Skeletal muscle satellite cell (primary cell): ENCODE measurements at regions not wholly inside any gene's neighbourhood (a gene's known extent, or its start where the extent isn't known, plus 50 kb on each side); places are given as distances from the start of the nearest gene placed in this dataset.
"Not testable (repeated sequence)": the region's sequence is repeated elsewhere in the genome, so short reads cannot be mapped to it uniquely, and the experiment has no call there.

Experiments used
- H3K27me3 ChIP-seq: 2 replicates; pipeline ENCODE4 v1.7.0; 2013; ENCODE audit warnings: low read length; ENCODE audit not compliant: control insufficient read depth, insufficient read depth
- H3K36me3 ChIP-seq: 2 replicates; pipeline ENCODE4 v1.7.0; 2013; ENCODE audit warnings: mild to moderate bottlenecking, control low read depth, low read length; ENCODE audit not compliant: insufficient read depth
- H3K4me1 ChIP-seq: 2 replicates; pipeline ENCODE4 v1.7.0; 2013; ENCODE audit warnings: low read length; ENCODE audit not compliant: control insufficient read depth, insufficient read depth
- H3K4me2 ChIP-seq: 2 replicates; pipeline ENCODE4 v1.7.0; 2013; ENCODE audit warnings: mild to moderate bottlenecking, low read length
- H3K4me3 ChIP-seq: 2 replicates; pipeline ENCODE4 v1.7.0; 2013; ENCODE audit warnings: low read length
- H3K9ac ChIP-seq: 2 replicates; pipeline ENCODE4 v1.7.0; 2013; ENCODE audit warnings: mild to moderate bottlenecking, low read depth, low read length, moderate library complexity
- H3K9me3 ChIP-seq: replicated peaks from 2 replicates; pipeline ENCODE4 v1.7.0; 2013; ENCODE audit warnings: mild to moderate bottlenecking, control low read depth, low read length

- Histone ChIP-seq H3K4me3 (no peak overlapping the region), H3K9me3 (peaks cover 9% of the 10 kb centered on the region), H3K4me1 (no peaks in the 10 kb centered on the region), H3K36me3 (no peaks in the 10 kb centered on the region), H3K27me3 (no peaks in the 10 kb centered on the region), H3K9ac (no peak overlapping the region), H3K4me2 (no peak overlapping the region)
These were observed 424.6 kb upstream of the CDH9 start for GRCh38 chr5:27462936-27463335.

- Histone ChIP-seq H3K9ac (no peak overlapping the region), H3K27me3 (no peaks in the 10 kb centered on the region), H3K36me3 (no peaks in the 10 kb centered on the region), H3K4me1 (no peaks in the 10 kb centered on the region), H3K4me3 (no peak overlapping the region), H3K9me3 (peaks cover under 1% of the 10 kb centered on the region), H3K4me2 (no peak overlapping the region)
These were observed 419.9 kb upstream of the CDH9 start for GRCh38 chr5:27458287-27458686.

GRCh38 chr5:27451377-27451776 lies 413.0 kb upstream of the CDH9 start:
- Histone ChIP-seq H3K4me3 (no peak overlapping the region), H3K27me3 (no peaks in the 10 kb centered on the region), H3K9me3 (no peaks in the 10 kb centered on the region), H3K36me3 (no peaks in the 10 kb centered on the region), H3K4me2 (no peak overlapping the region), H3K9ac (no peak overlapping the region), H3K4me1 (no peaks in the 10 kb centered on the region)

- no peak overlapping the region for H3K9ac ChIP-seq
- no peaks in the 10 kb centered on the region for H3K9me3 ChIP-seq
- no peaks in the 10 kb centered on the region for H3K4me1 ChIP-seq
These were observed 412.2 kb upstream of the CDH9 start for GRCh38 chr5:27450607-27451006.

GRCh38 chr5:27439383-27439782 lies 401.0 kb upstream of the CDH9 start:
- not testable (repeated sequence) for H3K9me3 ChIP-seq, H3K4me2 ChIP-seq, H3K9ac ChIP-seq, H3K4me1 ChIP-seq, H3K36me3 ChIP-seq, H3K27me3 ChIP-seq, H3K4me3 ChIP-seq

More at GRCh38 chr5:27450607-27451006, 412.2 kb upstream of the CDH9 start:
- Histone ChIP-seq H3K36me3 (no peaks in the 10 kb centered on the region), H3K4me3 (no peak overlapping the region), H3K27me3 (no peaks in the 10 kb centered on the region), H3K4me2 (no peak overlapping the region)

GRCh38 chr5:27437594-27438200 lies 399.3 kb upstream of the CDH9 start:
- no peak overlapping the region for H3K9ac ChIP-seq
- H3K4me3 ChIP-seq, result no peak overlapping the region
- H3K36me3 ChIP-seq, result no peaks in the 10 kb centered on the region
- H3K4me1 ChIP-seq, result no peaks in the 10 kb centered on the region
- H3K9me3 ChIP-seq, result no peaks in the 10 kb centered on the region
- no peaks in the 10 kb centered on the region for H3K27me3 ChIP-seq
- no peak overlapping the region for H3K4me2 ChIP-seq

GRCh38 chr5:27434335-27434734 lies 395.9 kb upstream of the CDH9 start:
- H3K9ac ChIP-seq, result no peak overlapping the region
- H3K4me1 ChIP-seq, result no peaks in the 10 kb centered on the region
- H3K27me3 ChIP-seq, result no peaks in the 10 kb centered on the region
- H3K9me3 ChIP-seq, result no peaks in the 10 kb centered on the region
- no peaks in the 10 kb centered on the region for H3K36me3 ChIP-seq
- H3K4me2 ChIP-seq, result no peak overlapping the region
- no peak overlapping the region for H3K4me3 ChIP-seq

- no peaks in the 10 kb centered on the region for H3K27me3 ChIP-seq
- H3K4me3 ChIP-seq, result no peak overlapping the region
- H3K4me2 ChIP-seq, result no peak overlapping the region
- H3K9ac ChIP-seq, result no peak overlapping the region
- no peaks in the 10 kb centered on the region for H3K36me3 ChIP-seq
- H3K9me3 ChIP-seq, result no peaks in the 10 kb centered on the region
- H3K4me1 ChIP-seq, result no peaks in the 10 kb centered on the region
These were observed 375.7 kb upstream of the CDH9 start for GRCh38 chr5:27414099-27414498.

GRCh38 chr5:27412384-27412783 lies 374.0 kb upstream of the CDH9 start:
- no peak overlapping the region for H3K4me3 ChIP-seq
- H3K4me2 ChIP-seq, result no peak overlapping the region
- H3K4me1 ChIP-seq, result no peaks in the 10 kb centered on the region
- no peaks in the 10 kb centered on the region for H3K9me3 ChIP-seq
- H3K36me3 ChIP-seq, result no peaks in the 10 kb centered on the region
- no peak overlapping the region for H3K9ac ChIP-seq
- no peaks in the 10 kb centered on the region for H3K27me3 ChIP-seq

GRCh38 chr5:27406020-27406419 lies 367.6 kb upstream of the CDH9 start:
- H3K4me1 ChIP-seq, result no peaks in the 10 kb centered on the region
- no peaks in the 10 kb centered on the region for H3K36me3 ChIP-seq
- H3K9me3 ChIP-seq, result no peaks in the 10 kb centered on the region
- H3K4me3 ChIP-seq, result no peak overlapping the region
- no peak overlapping the region for H3K4me2 ChIP-seq
- no peaks in the 10 kb centered on the region for H3K27me3 ChIP-seq
- H3K9ac ChIP-seq, result no peak overlapping the region

- Histone ChIP-seq H3K9ac (no peak overlapping the region), H3K4me3 (no peak overlapping the region), H3K4me1 (no peaks in the 10 kb centered on the region), H3K36me3 (no peaks in the 10 kb centered on the region), H3K9me3 (no peaks in the 10 kb centered on the region), H3K4me2 (no peak overlapping the region), H3K27me3 (no peaks in the 10 kb centered on the region)
These were observed 365.0 kb upstream of the CDH9 start for GRCh38 chr5:27403243-27403882.

GRCh38 chr5:27402828-27403227 lies 364.4 kb upstream of the CDH9 start:
- Histone ChIP-seq H3K9ac (no peak overlapping the region), H3K27me3 (no peaks in the 10 kb centered on the region), H3K4me1 (no peaks in the 10 kb centered on the region), H3K9me3 (no peaks in the 10 kb centered on the region), H3K4me2 (no peak overlapping the region), H3K36me3 (no peaks in the 10 kb centered on the region), H3K4me3 (no peak overlapping the region)
